GM19467 (cell line): ENCODE measurements at regions not wholly inside any gene's neighbourhood (a gene's known extent, or its start where the extent isn't known, plus 50 kb on each side); places are given as distances from the start of the nearest gene placed in this dataset.
"Not testable (repeated sequence)": the region's sequence is repeated elsewhere in the genome, so short reads cannot be mapped to it uniquely, and the experiment has no call there.

Experiments
- ATAC-seq: cut with Tn5 transposase; IDR thresholded peaks from one replicate; pipeline ENCODE4 v1.9.1; 2021; ENCODE audit warnings: mild to moderate bottlenecking, moderate library complexity; ENCODE audit not compliant: unreplicated experiment

- ATAC-seq = no peak
These were observed 466.8 kb upstream of the SMIM31 start for GRCh38 chr4:164287173-164287572.

- no peak for ATAC-seq
These were observed 465.4 kb upstream of the SMIM31 start for GRCh38 chr4:164288578-164288977.

GRCh38 chr4:164293203-164293602 lies 460.7 kb upstream of the SMIM31 start:
- ATAC-seq = no peak

- ATAC-seq = no peak
These were observed 460.2 kb upstream of the SMIM31 start for GRCh38 chr4:164293743-164294142.

GRCh38 chr4:164301430-164301829 lies 452.5 kb upstream of the SMIM31 start:
- no peak for ATAC-seq

- ATAC-seq = no peak
These were observed 449.8 kb upstream of the SMIM31 start for GRCh38 chr4:164304101-164304639.

GRCh38 chr4:164304861-164305260 lies 449.1 kb upstream of the SMIM31 start:
- no peak for ATAC-seq

- ATAC-seq = no peak
These were observed 446.7 kb upstream of the SMIM31 start for GRCh38 chr4:164307262-164307661.

GRCh38 chr4:164312671-164313070 lies 441.3 kb upstream of the SMIM31 start:
- no peak for ATAC-seq

GRCh38 chr4:164313853-164314252 lies 440.1 kb upstream of the SMIM31 start:
- no peak for ATAC-seq

- no peak for ATAC-seq
These were observed 435.6 kb upstream of the SMIM31 start for GRCh38 chr4:164318350-164318749.

GRCh38 chr4:164319688-164320087 lies 434.2 kb upstream of the SMIM31 start:
- no peak for ATAC-seq

- ATAC-seq = no peak
These were observed 433.1 kb upstream of the SMIM31 start for GRCh38 chr4:164320847-164321246.

- ATAC-seq = no peak
These were observed 427.9 kb upstream of the SMIM31 start for GRCh38 chr4:164326056-164326455.

GRCh38 chr4:164337219-164337944 lies 416.5 kb upstream of the SMIM31 start:
- no peak for ATAC-seq

GRCh38 chr4:164343472-164343976 lies 410.4 kb upstream of the SMIM31 start:
- ATAC-seq = no peak

- ATAC-seq = no peak
These were observed 408.2 kb upstream of the SMIM31 start for GRCh38 chr4:164345756-164346155.

- ATAC-seq = no peak
These were observed 403.9 kb upstream of the SMIM31 start for GRCh38 chr4:164350061-164350460.

GRCh38 chr4:164350716-164351115 lies 403.2 kb upstream of the SMIM31 start:
- ATAC-seq = not testable (repeated sequence)

GRCh38 chr4:164357957-164358356 lies 396.0 kb upstream of the SMIM31 start:
- no peak for ATAC-seq

GRCh38 chr4:164358400-164358799 lies 395.5 kb upstream of the SMIM31 start:
- ATAC-seq = no peak

- no peak for ATAC-seq
These were observed 394.1 kb upstream of the SMIM31 start for GRCh38 chr4:164359881-164360280.

GRCh38 chr4:164368894-164369293 lies 385.0 kb upstream of the SMIM31 start:
- no peak for ATAC-seq
